Medulla oblongata (tissue), 1 donor: ENCODE measurements at regions not wholly inside any gene's neighbourhood (a gene's known extent, or its start where the extent isn't known, plus 50 kb on each side); places are given as distances from the start of the nearest gene placed in this dataset.

Experiments
- DNase-seq: peaks from one replicate; pipeline ENCODE4 v3.0.0-alpha.2; 2015; ENCODE audit errors: extremely low spot score

DNA sequence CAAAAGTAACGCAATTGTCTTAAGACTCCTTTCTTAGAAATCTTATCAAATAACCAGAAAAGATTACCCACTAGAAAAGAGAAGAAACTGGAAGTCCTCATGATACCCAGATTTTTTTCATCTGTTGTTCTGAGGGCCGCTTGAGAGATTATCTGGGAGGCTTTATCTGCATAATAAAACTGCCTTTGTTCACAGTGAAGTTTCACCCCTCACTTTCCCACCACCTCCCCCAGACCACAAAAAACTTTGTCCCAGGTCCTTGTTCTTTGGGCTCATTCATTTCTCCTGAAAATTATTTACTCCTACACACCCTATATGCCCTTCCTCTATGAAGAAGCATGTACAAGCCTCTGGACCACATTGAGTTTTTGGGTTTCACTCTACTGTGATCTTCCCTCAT lies 745.1 kb upstream of the COBL start:
- DNase-seq = no peak

GRCh38 chr7:52053525-52053924 lies 736.9 kb upstream of the COBL start:
- DNase-seq = no peak

GRCh38 chr7:52030722-52031121 lies 714.1 kb upstream of the COBL start:
- no peak for DNase-seq

DNA sequence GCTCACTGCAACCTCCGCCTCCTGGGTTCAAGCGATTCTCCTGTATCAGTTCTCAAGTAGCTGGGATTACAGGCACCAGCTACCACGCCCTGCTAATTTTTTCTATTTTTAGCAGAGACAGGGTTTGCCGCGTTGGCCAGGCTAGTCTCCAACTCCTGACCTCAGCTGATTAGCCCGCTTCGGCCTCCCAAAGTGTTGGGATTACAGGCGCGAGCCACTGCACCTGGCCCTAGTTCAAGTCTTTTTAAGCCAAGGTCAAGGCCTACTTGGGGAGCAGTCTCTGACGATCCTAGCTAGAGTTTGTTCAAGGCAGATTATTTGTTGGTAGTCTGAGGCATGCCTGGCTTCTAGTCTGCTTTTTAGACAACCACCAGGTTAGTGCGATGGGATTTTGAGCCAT lies 709.5 kb upstream of the COBL start:
- DNase-seq = no peak

GRCh38 chr7:52021343-52021742 lies 704.7 kb upstream of the COBL start:
- no peak for DNase-seq

DNA sequence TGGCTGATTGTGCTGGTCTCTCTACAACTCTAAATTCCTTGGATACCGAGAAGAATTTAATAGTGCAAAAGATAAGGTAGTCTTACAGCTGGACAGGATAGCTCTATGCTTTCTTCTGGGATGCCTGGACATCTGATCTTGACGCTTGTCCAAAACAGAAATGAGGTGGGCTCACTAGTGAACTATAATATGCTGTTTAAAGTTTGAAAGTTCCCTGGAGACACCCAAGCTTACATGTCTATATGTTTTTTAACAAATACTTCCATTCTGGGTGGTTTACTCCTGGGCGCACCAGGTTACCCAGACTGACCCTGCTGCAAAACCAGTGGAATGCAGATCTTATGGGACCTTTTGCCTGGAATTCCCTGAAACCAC lies 702.1 kb upstream of the COBL start:
- no peak for DNase-seq

- DNase-seq = peak; percentile 27
Measured at GRCh38 chr7:52017802-52018679, 701.4 kb upstream of the COBL start.

DNA sequence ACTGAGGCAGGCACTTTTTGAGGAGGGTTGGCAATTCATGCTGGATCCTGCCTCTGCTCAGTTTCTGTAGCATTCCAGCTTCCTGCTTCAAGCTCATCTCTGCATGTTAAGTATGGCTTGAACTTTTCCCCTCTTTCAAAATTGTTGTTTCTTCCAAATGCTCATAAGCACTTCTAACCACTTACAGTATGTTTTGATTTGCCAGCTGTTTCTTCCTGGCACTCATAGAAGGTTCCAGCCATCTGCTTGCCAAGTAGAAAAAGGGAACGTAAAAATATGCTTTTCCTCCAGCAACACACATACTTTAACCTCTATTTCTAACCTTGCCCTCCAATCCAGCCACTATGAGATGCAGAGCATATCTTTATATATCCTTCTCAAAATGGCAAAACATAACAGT lies 692.6 kb upstream of the COBL start:
- DNase-seq = no peak

DNA sequence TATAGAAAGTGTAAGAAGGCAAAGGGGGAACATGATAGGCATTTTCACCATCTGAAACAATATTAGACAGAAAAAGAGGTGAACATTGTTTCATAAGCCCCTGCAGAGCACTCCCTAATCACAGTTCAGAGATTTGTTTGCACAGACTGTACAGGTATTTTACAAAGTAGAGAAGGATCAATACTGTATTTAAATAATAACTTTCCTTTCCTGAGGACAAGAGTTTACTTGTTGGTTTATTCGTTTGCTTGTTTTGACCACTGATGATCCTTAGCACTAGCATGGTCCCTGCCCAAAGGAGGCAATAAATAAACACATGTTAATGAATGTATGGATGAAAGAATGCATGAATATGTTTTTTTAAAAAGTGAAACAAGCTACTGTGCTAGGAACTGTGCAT lies 690.1 kb upstream of the COBL start:
- DNase-seq = no peak

DNA sequence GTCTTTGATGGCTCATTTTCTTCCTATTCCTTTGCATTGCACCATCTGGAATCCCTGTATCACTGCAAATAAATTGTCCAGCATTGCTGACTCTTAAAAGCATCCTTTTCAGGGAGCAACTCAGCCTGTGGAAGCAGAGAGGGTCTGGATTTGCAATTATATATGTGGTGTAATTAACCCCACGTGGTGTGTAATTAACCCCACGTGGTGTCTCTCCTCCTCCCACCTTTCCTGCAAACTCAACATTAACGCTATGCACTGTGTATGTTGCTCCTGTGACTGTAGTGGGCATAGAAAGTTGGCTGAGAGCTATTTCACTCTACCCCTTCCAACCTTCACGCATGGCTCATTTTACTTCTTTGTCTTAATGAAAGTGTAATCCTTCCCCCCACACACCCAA lies 689.0 kb upstream of the COBL start:
- DNase-seq = no peak

DNA sequence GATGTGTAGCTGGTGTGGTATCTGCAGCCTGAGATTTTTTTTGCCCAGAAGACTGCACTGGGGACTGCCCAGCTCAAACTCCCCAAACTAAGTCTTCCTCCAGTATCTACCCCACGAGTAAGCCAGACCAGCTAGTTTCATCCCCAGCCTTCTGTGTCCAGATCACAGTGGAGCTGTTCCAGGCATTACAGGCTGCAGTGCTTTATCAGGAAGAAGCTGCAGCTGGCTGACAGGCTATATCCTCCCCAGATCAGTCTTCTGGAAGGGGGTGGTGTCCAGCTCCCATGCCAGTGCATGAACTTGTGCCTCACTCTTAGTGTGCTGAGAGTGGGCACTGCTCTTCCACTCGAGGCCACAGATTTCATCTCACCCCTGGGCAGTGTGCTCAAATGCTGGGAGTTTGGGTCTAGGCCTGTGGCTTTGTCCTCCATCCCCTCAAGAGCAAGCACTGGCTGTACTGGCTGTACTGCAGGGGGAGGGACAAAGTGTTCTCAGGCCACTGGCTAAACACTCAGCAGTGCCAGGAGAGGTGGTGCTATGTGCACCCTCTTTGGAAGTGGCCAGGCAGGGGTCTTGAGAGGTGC lies 679.1 kb upstream of the COBL start:
- DNase-seq = no peak

GRCh38 chr7:51982653-51983052 lies 666.0 kb upstream of the COBL start:
- DNase-seq = no peak

GRCh38 chr7:51980812-51981211 lies 664.2 kb upstream of the COBL start:
- no peak for DNase-seq

GRCh38 chr7:51980313-51980712 lies 663.7 kb upstream of the COBL start:
- no peak for DNase-seq

DNA sequence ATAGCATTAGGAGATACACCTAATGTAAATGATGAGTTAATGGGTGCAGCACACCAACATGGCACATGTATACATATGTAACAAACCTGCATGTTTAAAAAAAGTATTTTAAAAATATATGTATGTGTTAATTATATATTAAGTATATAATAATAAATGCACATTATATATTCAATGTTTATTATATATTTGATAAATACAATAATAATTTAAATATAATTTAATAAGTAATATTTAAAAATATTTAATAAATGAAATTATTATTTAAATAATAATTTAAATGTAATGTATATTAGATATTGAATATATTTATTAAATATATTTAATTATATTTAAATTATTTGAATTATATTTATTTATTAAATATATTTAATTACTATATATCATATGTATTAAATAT lies 661.3 kb upstream of the COBL start:
- DNase-seq = no peak

GRCh38 chr7:51973939-51974338 lies 657.3 kb upstream of the COBL start:
- no peak for DNase-seq

GRCh38 chr7:51973071-51973470 lies 656.5 kb upstream of the COBL start:
- no peak for DNase-seq

GRCh38 chr7:51970961-51971665 lies 654.5 kb upstream of the COBL start:
- DNase-seq = no peak

DNA sequence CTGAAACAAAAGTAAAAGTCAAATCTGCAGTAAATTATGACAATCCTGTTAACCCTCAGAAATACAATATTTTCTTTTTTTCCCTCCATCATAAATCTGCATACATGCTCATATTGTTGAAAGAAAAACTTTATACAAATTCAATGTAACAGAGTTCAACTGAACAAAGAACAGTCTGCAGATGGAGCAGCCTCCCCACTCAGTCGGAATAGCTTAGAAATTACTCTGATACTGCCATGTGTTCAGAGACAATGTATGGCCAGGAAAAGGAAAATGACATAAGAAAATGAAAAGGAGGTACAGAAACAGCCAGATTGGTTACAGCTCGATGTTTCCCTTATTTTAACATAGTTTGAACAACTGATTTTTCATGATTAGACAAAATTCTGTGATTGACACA lies 651.9 kb upstream of the COBL start:
- no peak for DNase-seq

DNA sequence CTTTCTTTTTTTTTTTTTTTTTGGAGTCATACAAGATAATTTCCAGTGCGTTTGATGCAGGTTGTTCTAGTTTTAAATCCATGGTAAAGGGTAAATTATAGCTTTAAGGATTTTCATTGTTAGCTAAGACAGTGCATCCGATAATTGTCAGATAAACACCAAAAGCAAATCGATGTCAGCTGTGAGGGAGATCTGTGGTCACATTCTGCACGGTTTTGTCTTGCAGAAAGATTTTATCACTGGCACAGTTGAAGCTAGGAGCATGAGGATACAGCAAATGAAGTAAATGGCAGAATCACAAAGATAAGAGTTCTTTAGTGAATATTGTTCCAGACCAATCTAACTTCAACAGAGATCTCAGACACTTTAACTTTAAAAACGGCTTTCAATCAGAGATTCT lies 648.8 kb upstream of the COBL start:
- no peak for DNase-seq

DNA sequence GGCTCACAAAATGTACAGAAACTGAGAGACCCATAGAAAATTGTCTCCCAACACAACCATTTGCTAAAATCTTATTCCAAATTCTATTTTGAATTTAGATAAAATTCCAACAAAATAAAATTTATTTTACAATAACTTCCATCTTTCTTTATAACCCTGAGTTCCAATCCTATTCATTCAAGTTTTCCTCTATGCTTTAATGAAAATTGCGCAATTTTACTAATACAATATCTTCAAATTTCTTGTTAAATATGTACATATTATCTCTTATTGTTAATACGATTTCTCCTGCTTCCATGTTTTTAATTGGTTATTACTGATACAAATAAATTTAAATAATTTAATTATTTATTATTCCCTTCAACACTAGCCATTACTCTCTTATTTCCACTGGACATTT lies 645.2 kb upstream of the COBL start:
- no peak for DNase-seq

DNA sequence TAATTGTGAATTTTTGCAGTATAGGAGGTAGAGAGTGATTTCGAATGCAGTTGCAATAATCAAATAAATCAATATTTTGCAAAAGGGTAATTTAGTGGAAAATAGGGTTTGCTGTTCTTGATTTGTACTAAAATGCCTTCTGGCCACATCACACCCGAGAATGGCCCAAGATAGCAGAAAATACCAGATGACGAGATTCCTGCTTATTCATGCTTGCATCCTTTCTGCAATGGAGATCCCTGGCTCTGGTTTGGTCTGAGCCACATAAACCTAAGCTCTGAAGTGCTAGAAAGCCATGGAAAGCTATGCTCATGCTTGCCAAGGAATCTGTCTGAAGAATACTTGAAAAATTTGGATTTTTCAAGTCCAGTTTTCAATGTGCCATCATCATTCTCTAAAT lies 634.2 kb upstream of the COBL start:
- DNase-seq = no peak
